ENCODE measurements at regions not wholly inside any gene's neighbourhood (a gene's known extent, or its start where the extent isn't known, plus 50 kb on each side); places are given as distances from the start of the nearest gene placed in this dataset.

GRCh38 chr1:118494998-118495397 is 310.0 kb upstream of the SPAG17 start:
- H3K4me1 ChIP-seq, result no peaks in the 10 kb centered on the region
- no peaks in the 10 kb centered on the region for H3K27me3 ChIP-seq
- H3K9me3 ChIP-seq, result no peaks in the 10 kb centered on the region
- H3K27ac ChIP-seq, result no peak overlapping the region
- H3K4me3 ChIP-seq, result no peak overlapping the region
- no peak for DNase-seq
- no peak for TF ChIP-seq CTCF (IDR thresholded peaks at IDR 0.05)
- H3K36me3 ChIP-seq, result no peaks in the 10 kb centered on the region
- H3K9ac ChIP-seq (ENCODE audit: low read depth in 2 of 2, low read length in 2 of 2), result no peak overlapping the region
- intact Hi-C loops (cut with DNase I), result no loop called here

- TF ChIP-seq CTCF (IDR thresholded peaks at IDR 0.05), result no peak
- Histone ChIP-seq H3K9me3 (no peaks in the 10 kb centered on the region), H3K9ac (ENCODE audit: low read depth in 2 of 2, low read length in 2 of 2) (no peak overlapping the region), H3K27me3 (no peaks in the 10 kb centered on the region), H3K4me3 (no peak overlapping the region), H3K36me3 (no peaks in the 10 kb centered on the region), H3K27ac (no peak overlapping the region), H3K4me1 (no peaks in the 10 kb centered on the region)
- DNase-seq, result no peak
- intact Hi-C loops (cut with DNase I), result no loop called here
Observed at GRCh38 chr1:118488787-118489186, 303.8 kb upstream of the SPAG17 start.

- intact Hi-C loops (cut with DNase I), result no loop called here
- no peak for TF ChIP-seq CTCF (IDR thresholded peaks at IDR 0.05)
Observed at GRCh38 chr1:118487932-118488331, 302.9 kb upstream of the SPAG17 start.

GRCh38 chr1:118487091-118487490 is 302.1 kb upstream of the SPAG17 start:
- no peak for TF ChIP-seq CTCF (IDR thresholded peaks at IDR 0.05)
- Histone ChIP-seq H3K4me3 (no peak overlapping the region), H3K27ac (no peak overlapping the region), H3K9ac (ENCODE audit: low read depth in 2 of 2, low read length in 2 of 2) (no peak overlapping the region), H3K9me3 (no peaks in the 10 kb centered on the region), H3K4me1 (no peaks in the 10 kb centered on the region), H3K27me3 (no peaks in the 10 kb centered on the region), H3K36me3 (no peaks in the 10 kb centered on the region)
- no peak for DNase-seq
- intact Hi-C loops (cut with DNase I), result no loop called here

More at GRCh38 chr1:118487932-118488331, 302.9 kb upstream of the SPAG17 start:
- no peaks in the 10 kb centered on the region for H3K9me3 ChIP-seq
- H3K36me3 ChIP-seq, result no peaks in the 10 kb centered on the region
- no peak overlapping the region for H3K27ac ChIP-seq
- DNase-seq, result no peak
- no peaks in the 10 kb centered on the region for H3K4me1 ChIP-seq
- H3K9ac ChIP-seq (ENCODE audit: low read depth in 2 of 2, low read length in 2 of 2), result no peak overlapping the region
- no peaks in the 10 kb centered on the region for H3K27me3 ChIP-seq
- no peak overlapping the region for H3K4me3 ChIP-seq

- no peak overlapping the region for H3K9ac ChIP-seq (ENCODE audit: low read depth in 2 of 2, low read length in 2 of 2)
- no peaks in the 10 kb centered on the region for H3K27me3 ChIP-seq
- no peaks in the 10 kb centered on the region for H3K36me3 ChIP-seq
- no peaks in the 10 kb centered on the region for H3K4me1 ChIP-seq
- intact Hi-C loops (cut with DNase I), result no loop called here
- TF ChIP-seq CTCF (IDR thresholded peaks at IDR 0.05), result no peak
- H3K9me3 ChIP-seq, result no peaks in the 10 kb centered on the region
- H3K4me3 ChIP-seq, result no peak overlapping the region
- DNase-seq, result no peak
- no peak overlapping the region for H3K27ac ChIP-seq
Observed at GRCh38 chr1:118486199-118486598, 301.2 kb upstream of the SPAG17 start.

GRCh38 chr1:118485757-118486156 is 300.7 kb upstream of the SPAG17 start:
- H3K4me1 ChIP-seq, result no peaks in the 10 kb centered on the region
- H3K9ac ChIP-seq (ENCODE audit: low read depth in 2 of 2, low read length in 2 of 2), result no peak overlapping the region
- intact Hi-C loops (cut with DNase I), result no loop called here
- H3K27me3 ChIP-seq, result no peaks in the 10 kb centered on the region
- DNase-seq, result no peak
- H3K36me3 ChIP-seq, result no peaks in the 10 kb centered on the region
- no peaks in the 10 kb centered on the region for H3K9me3 ChIP-seq
- no peak overlapping the region for H3K4me3 ChIP-seq
- H3K27ac ChIP-seq, result no peak overlapping the region
- no peak for TF ChIP-seq CTCF (IDR thresholded peaks at IDR 0.05)
